Caco-2 (cell line): ENCODE measurements at regions not wholly inside any gene's neighbourhood (a gene's known extent, or its start where the extent isn't known, plus 50 kb on each side); places are given as distances from the start of the nearest gene placed in this dataset.

Experiments
- BruUV-seq: library from RNA; stranded (reverse); fragments of 400-500 nt; replicated peaks from 2 replicates; lab custom pipeline; 2021; lab: Mats Ljungman, UMichigan
- CTCF ChIA-PET: fragments of 300-600 bp; sonication (Branson Sonifier 250); formaldehyde crosslinking; loops from one replicate; lab custom pipeline; 2022; ENCODE audit warnings: antibody characterized with exemption; lab: Charles Lee
- POLR2A ChIA-PET: fragments of 300-600 bp; sonication (Branson Sonifier 250); formaldehyde crosslinking; loops from one replicate; lab custom pipeline; 2022; ENCODE audit warnings: antibody characterized with exemption; lab: Charles Lee
- DNase-seq, 2 experiments: peaks; one replicate each; pipeline versions ENCODE4 v3.0.0 to v3.0.0-alpha.2; 2020 to 2022
- H3K27me3 ChIP-seq: replicated peaks from 2 replicates; pipeline ENCODE4 v1.6.0; 2011; ENCODE audit warnings: low read length; ENCODE audit not compliant: control insufficient read depth, insufficient read depth
- H3K36me3 ChIP-seq: 2 replicates; pipeline ENCODE4 v1.5.1; 2011; ENCODE audit warnings: low read length; ENCODE audit not compliant: control insufficient read depth, insufficient read depth
- H3K4me1 ChIP-seq: fragments of 250-450 bp; sonication (Bioruptor Pico); 2 replicates; pipeline ENCODE4 v1.5.1; 2020; ENCODE audit warnings: mild to moderate bottlenecking
- H3K4me3 ChIP-seq: 2 replicates; pipeline ENCODE4 v1.5.1; 2011; ENCODE audit warnings: low read depth, mild to moderate bottlenecking, control low read depth, low read length
- H3K9me3 ChIP-seq: fragments of 250-450 bp; sonication (Bioruptor Pico); 2 replicates; pipeline ENCODE4 v1.5.1; 2020; ENCODE audit warnings: mild to moderate bottlenecking, moderate library complexity
- H3K27ac Mint-ChIP-seq: one replicate; pipeline ENCODE4 v1.8.0; 2022; ENCODE audit warnings: mixed read lengths; ENCODE audit not compliant: unreplicated experiment
- H3K27me3 Mint-ChIP-seq: one replicate; pipeline ENCODE4 v1.8.0; 2022; ENCODE audit warnings: mixed read lengths; ENCODE audit not compliant: insufficient read depth, unreplicated experiment
- H3K36me3 Mint-ChIP-seq: one replicate; pipeline ENCODE4 v1.8.0; 2022; ENCODE audit warnings: mild to moderate bottlenecking, mixed read lengths; ENCODE audit not compliant: insufficient read depth, unreplicated experiment
- H3K4me1 Mint-ChIP-seq: one replicate; pipeline ENCODE4 v1.8.0; 2022; ENCODE audit warnings: low read depth, mixed read lengths; ENCODE audit not compliant: unreplicated experiment
- H3K4me3 Mint-ChIP-seq: one replicate; pipeline ENCODE4 v1.8.0; 2022; ENCODE audit warnings: mild to moderate bottlenecking, moderate library complexity, mixed read lengths; ENCODE audit not compliant: unreplicated experiment
- H3K9me3 Mint-ChIP-seq: one replicate; pipeline ENCODE4 v1.8.0; 2022; ENCODE audit warnings: mixed read lengths; ENCODE audit not compliant: unreplicated experiment
- CTCF ChIP-seq, 2 experiments: fragments of 200-600 bp in 1 of 2; IDR thresholded peaks; 1 replicate in 1 of 2; 2 replicates in 1 of 2; pipeline versions ENCODE4 v1.5.1 to v1.8.0; 2011 to 2022; ENCODE audit warnings: antibody characterized with exemption in 1 of 2, control low read depth in 1 of 2, inconsistent platforms in 1 of 2, low read depth in 1 of 2, low read length in 1 of 2, mild to moderate bottlenecking in 1 of 2, moderate library complexity in 1 of 2; ENCODE audit not compliant: insufficient read depth in 1 of 2, severe bottlenecking in 1 of 2, unreplicated experiment in 1 of 2
- intact Hi-C: fragments of 100-400 bp; cut with micrococcal nuclease; formaldehyde crosslinking; loops from one replicate; pipeline ENCODE4 v1.10.0; 2022; ENCODE audit not compliant: unreplicated experiment

GRCh38 chr22:49545606-49546005, 282.1 kb downstream of the BRD1 start:
- Histone ChIP-seq H3K4me1 (peaks cover 15% of the 10 kb centered on the region), H3K36me3 (no peaks in the 10 kb centered on the region), H3K4me3 (no peak overlapping the region), H3K9me3 (peaks cover 3% of the 10 kb centered on the region; the same call in 1 of the 2 replicates), H3K27me3 (no peaks in the 10 kb centered on the region)
- intact Hi-C loops = loop anchor here (10.0 kb wide), 1 partner anchor 61 kb away; no protein-coding TSS in a partner anchor
- Mint-ChIP-seq H3K36me3 (no peaks in the 10 kb centered on the region), H3K9me3 (peaks cover 14% of the 10 kb centered on the region), H3K27me3 (no peaks in the 10 kb centered on the region), H3K4me1 (peaks cover 20% of the 10 kb centered on the region), H3K4me3 (no peak overlapping the region), H3K27ac (no peak overlapping the region)
- no TSS peak for BruUV-seq
- no peak for TF ChIP-seq CTCF (IDR thresholded peaks at IDR 0.05; ENCODE audit: insufficient read depth in 1 of 2, low read depth in 1 of 2, low read length in 1 of 2, severe bottlenecking in 1 of 2, unreplicated experiment in 1 of 2)
- CTCF ChIA-PET = no interaction called here
- POLR2A ChIA-PET = no interaction called here
- DNase-seq = peak in 1 of 2 experiments; percentile 19

- Histone ChIP-seq H3K36me3 (no peaks in the 10 kb centered on the region), H3K27me3 (no peaks in the 10 kb centered on the region), H3K9me3 (no peaks in the 10 kb centered on the region), H3K4me1 (peaks cover 15% of the 10 kb centered on the region), H3K4me3 (no peak overlapping the region)
- no TSS peak for BruUV-seq
- TF ChIP-seq CTCF (IDR thresholded peaks at IDR 0.05; ENCODE audit: insufficient read depth in 1 of 2, low read depth in 1 of 2, low read length in 1 of 2, severe bottlenecking in 1 of 2, unreplicated experiment in 1 of 2) = no peak
- ChIA-PET CTCF (no interaction called here), POLR2A (no interaction called here)
- no peak overlapping the region for H3K27ac Mint-ChIP-seq
- intact Hi-C loops = loop anchor here (10.0 kb wide), 1 partner anchor 59 kb away; no protein-coding TSS in a partner anchor
- H3K27me3 Mint-ChIP-seq = no peaks in the 10 kb centered on the region
- H3K4me1 Mint-ChIP-seq = peaks cover 19% of the 10 kb centered on the region
- no peaks in the 10 kb centered on the region for H3K36me3 Mint-ChIP-seq
- peaks cover 8% of the 10 kb centered on the region for H3K9me3 Mint-ChIP-seq
- no peak for DNase-seq
- no peak overlapping the region for H3K4me3 Mint-ChIP-seq
These were observed 283.4 kb downstream of the BRD1 start for GRCh38 chr22:49544286-49544685.

GRCh38 chr22:49543876-49544275, 283.8 kb downstream of the BRD1 start:
- Mint-ChIP-seq H3K36me3 (no peaks in the 10 kb centered on the region), H3K27ac (no peak overlapping the region), H3K4me1 (peaks cover 15% of the 10 kb centered on the region), H3K9me3 (peaks cover 8% of the 10 kb centered on the region), H3K4me3 (no peak overlapping the region), H3K27me3 (no peaks in the 10 kb centered on the region)
- H3K4me1 ChIP-seq = peaks cover 11% of the 10 kb centered on the region
- no TSS peak for BruUV-seq
- CTCF ChIA-PET = no interaction called here
- POLR2A ChIA-PET = no interaction called here
- no peak for TF ChIP-seq CTCF (IDR thresholded peaks at IDR 0.05; ENCODE audit: insufficient read depth in 1 of 2, low read depth in 1 of 2, low read length in 1 of 2, severe bottlenecking in 1 of 2, unreplicated experiment in 1 of 2)
- DNase-seq = no peak
- no peak overlapping the region for H3K4me3 ChIP-seq
- H3K36me3 ChIP-seq = no peaks in the 10 kb centered on the region
- intact Hi-C loops = loop anchor here (10.0 kb wide), 1 partner anchor 59 kb away; no protein-coding TSS in a partner anchor
- H3K27me3 ChIP-seq = no peaks in the 10 kb centered on the region
- H3K9me3 ChIP-seq = no peaks in the 10 kb centered on the region
